ENCODE measurements at regions not wholly inside any gene's neighbourhood (a gene's known extent, or its start where the extent isn't known, plus 50 kb on each side); places are given as distances from the start of the nearest gene placed in this dataset.

- DNase-seq = no peak
These were observed 769.8 kb upstream of the NDST4 start for GRCh38 chr4:115883231-115883630.

DNA sequence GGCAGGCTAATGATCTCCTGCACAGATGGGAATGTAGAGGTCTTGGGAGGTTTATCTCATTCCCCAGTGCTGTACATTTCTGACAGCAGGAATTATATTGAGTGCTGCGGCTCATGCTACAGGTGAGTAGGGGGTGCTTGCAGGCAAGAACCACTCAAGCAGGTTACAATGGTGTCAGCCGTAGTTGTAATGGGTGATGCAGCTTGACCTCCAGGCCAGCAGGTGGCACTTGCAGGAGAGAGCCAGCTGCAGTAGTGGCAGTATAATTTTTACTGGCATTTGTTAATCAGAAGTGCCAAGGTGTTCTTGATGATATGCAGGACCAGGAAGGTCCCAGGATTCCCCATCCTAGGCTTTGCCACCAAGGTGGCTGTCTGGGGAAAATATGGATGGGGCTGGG lies 759.6 kb upstream of the NDST4 start:
- DNase-seq = no peak

- no peak for DNase-seq
These were observed 758.2 kb upstream of the NDST4 start for GRCh38 chr4:115871596-115871995.

GRCh38 chr4:115866364-115866896 lies 753.0 kb upstream of the NDST4 start:
- DNase-seq = no peak

DNA sequence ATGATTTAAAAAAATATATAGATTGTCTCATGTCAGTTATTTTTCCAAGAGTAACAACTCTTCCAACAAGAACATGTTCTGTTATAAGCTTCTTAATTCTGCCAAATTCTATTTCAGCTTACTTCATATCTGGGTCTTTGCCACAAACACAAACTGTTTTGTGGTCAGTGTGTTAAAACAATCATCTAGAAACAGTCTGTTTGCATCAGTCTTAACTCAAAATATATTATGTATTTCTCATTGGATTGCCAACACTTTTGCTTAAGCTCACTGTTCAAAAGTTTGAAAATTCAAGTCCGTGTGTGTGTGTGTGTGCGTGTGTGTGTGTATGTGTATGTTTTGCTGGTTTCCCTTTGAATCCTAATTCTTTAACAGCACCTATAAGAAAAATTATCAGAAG lies 752.3 kb upstream of the NDST4 start:
- no peak for DNase-seq

- no peak for DNase-seq
These were observed 739.3 kb upstream of the NDST4 start for GRCh38 chr4:115852767-115853091.

GRCh38 chr4:115851918-115852766 lies 738.7 kb upstream of the NDST4 start:
- DNase-seq = no peak

DNA sequence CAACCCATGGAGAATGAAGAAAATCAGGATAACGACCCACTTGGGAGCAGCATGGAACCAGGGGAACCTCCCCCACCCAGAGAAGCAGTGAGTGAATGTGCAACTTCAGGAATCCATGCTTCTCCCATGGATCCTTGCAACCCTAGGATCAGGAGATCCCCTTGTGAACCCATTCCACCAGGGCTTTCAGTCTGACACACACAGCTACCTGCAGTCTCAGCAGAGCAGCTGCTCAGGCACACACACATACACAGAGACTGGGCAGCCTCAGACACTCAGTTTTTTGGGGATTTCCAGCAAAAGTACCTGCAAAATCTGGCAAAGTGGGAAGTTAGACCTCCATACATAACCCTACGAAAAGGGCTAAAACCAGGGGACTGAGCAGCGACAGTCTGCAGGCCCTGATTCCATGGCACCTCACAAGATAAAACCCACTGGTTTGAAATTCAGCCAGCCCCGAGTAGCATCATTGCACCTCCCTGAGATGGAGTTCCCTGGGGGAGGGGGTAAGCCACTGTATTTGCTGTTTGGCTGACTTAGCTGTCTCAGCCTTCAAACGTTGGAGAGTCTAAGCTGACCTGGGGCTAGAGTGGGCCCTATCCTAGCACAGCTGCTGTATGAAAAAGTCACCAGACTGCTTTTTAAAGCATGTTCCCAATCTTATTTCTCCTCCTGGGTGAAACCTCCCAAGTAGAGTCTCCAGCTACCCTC lies 737.5 kb upstream of the NDST4 start:
- no peak for DNase-seq

GRCh38 chr4:115844180-115844579 lies 730.8 kb upstream of the NDST4 start:
- DNase-seq = no peak

DNA sequence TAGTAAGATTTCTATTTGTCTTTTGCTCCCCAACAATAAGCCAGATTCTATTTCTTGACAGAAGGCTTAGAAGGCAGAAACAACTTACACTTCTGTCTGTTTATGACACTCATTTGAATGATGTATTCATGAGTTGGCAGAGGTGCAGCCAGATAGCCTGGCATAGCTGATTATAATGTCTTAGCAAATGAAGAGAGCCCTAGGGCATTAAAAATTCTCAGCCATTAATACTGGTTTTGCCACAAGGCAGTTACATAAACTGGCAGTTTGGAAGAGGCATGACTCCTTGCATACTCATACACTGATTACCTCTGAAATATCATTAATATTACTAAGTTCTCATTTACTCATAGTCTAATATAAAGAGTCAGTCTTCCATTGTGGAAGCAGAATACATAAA lies 728.5 kb upstream of the NDST4 start:
- DNase-seq = no peak

DNA sequence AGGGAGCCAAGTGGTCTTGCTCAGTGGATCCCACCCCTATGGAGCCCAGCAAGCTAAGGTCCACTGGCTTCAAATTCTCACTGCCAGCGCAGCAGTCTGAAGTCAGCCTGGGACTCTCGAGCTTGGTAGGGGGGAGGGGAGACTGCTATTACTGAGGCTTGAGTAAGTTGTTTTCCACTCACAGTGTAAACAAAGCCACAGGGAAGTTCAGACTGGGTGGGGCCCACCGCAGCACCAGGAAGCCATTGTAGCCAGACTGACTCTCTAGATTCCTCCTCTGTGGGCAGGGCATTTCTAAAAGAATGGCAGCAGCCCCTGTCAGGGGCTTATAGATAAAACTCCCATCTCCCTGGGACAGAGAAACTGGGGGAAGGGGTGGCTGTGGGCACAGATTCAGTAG lies 721.0 kb upstream of the NDST4 start:
- DNase-seq = no peak

DNA sequence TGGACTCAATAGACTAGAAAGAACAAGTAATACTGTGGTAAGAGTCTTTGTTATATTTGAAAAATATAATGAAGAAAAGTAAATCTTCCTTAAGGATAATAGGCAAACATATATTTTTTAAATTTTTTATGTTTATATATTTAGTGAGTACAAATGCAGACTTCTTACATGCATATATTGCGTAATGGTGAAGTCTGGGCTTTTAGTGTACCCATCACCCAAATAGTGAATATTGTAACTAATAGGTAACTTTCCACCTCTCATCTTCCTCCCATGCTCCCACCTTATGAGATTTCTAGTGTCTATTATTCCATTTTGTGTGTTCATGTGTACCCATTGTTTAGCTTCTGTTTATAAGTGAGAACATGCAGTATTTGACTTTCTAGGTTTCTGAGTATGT lies 711.2 kb upstream of the NDST4 start:
- DNase-seq = no peak

DNA sequence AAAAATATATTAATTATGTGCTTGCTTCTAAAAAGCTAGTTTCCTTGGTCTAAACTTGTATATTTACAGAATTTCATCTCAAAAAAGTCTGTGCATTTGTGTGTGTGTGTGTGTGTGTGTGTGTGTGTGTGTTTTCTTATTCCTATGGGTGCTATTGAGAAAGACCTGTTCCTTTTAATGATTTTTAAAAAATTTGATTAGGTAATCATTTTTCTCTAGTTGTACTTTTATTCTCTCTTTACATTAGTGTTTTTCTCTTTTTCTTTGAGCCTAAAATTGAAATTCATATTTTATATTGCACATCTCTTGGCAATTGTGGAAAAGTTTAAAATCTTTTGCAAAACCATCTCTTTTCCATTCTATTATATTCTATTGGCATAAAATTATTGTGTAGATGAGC lies 690.4 kb upstream of the NDST4 start:
- no peak for DNase-seq

- no peak for DNase-seq
These were observed 677.4 kb upstream of the NDST4 start for GRCh38 chr4:115790812-115791211.

GRCh38 chr4:115781528-115782146 lies 668.2 kb upstream of the NDST4 start:
- no peak for DNase-seq

DNA sequence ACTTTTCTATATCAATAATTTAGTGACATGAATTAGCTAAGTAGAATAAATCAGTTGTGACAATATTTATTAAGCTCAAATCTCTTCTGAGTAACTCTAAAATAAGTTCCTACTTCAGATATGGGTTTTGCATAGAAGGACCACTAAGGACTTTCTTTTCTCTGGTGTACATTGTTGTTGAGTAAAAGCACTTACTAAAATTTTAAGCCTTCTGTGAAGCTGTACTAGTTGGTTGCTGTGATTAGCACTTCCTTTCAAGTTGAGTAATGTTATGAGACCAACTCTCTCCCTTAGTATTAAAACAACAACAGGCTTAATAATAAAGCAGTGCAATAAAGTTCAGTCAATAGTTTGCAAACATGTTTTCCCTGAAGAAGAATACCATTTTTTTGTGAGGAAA lies 667.4 kb upstream of the NDST4 start:
- DNase-seq = no peak

GRCh38 chr4:115780268-115780667 lies 666.8 kb upstream of the NDST4 start:
- no peak for DNase-seq

- DNase-seq = no peak
These were observed 656.7 kb upstream of the NDST4 start for GRCh38 chr4:115770046-115770543.

DNA sequence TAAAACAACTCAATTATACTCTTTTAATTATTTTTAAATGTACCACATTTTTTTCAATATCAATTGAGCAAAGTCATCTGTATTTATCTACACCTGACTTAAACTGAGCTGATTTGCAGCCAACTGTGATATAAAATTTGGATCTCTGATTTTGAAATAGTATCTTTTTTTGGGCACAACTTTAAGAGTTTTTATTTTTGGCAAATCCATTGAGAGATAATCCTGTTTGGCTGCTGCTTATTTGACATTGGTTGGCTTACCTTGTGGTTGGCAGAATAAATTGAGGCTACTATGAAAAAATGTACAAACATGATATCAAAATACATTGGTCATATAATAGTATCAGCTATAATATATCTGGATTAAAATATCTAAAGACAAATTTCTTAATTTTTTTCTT lies 656.0 kb upstream of the NDST4 start:
- no peak for DNase-seq

- no peak for DNase-seq
These were observed 649.6 kb upstream of the NDST4 start for GRCh38 chr4:115763051-115763450.

DNA sequence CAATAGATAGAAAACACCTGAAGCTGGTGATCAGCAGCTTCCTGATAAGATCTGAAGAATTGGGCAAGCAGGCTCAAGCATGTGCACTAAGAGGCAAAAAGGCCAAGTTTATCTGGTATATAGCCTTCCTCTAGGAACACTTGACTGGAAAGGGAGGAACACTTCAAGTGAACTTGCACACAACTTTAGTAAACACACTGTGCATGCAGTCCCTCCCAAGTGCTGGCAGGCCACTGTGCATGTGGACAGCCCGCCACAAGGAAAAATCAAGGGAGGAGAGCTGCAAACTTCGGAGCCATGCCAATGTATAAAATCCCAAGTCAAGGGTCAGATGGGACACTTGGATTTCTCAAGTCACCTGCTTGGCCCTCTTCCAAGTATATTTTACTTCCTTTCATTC lies 645.8 kb upstream of the NDST4 start:
- DNase-seq = no peak

DNA sequence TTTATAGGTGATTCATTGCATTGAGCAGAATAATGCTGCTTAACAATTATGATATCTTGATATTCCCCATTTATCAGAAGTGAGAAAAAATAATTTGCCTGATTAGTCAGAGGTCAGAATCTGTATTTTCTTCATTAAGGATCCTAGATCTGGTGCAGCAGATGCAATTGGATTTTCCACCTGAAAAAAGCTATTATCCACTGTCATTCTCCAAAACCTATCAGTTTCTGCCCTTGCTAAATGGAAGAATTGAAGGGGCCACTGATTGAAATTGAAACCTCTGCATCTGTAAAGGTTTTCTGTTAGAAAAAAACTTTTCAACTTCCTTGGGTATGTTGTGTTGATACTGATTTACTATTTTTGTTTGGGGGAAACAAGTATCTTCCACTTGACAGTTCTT lies 636.0 kb upstream of the NDST4 start:
- no peak for DNase-seq

- DNase-seq = no peak
These were observed 627.4 kb upstream of the NDST4 start for GRCh38 chr4:115740806-115741205.

DNA sequence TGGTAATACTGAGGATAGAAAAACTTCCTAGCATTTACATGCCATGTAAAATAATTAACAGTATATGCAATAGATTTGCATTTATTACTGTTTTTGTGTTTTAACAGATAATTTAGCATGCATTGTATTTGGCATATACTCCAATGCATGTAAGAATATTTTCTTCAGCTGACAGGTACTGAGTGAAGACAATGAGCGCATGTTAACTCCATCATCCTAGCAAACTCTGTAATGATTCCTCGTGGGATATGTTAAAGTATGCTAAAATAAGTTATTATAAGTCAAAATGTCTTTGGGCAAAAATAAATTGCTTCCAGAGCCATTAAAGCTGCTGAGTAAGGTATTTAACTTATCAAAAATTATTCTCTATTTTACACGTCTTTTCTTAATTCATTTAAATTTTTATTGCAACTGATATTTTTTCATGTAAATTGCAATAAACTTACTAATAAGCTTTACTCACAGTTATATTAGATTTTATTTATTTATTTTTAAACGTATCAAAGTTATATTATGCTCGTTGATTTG lies 616.4 kb upstream of the NDST4 start:
- DNase-seq = no peak

Measured in NCI-H524 treated with DMSO at 0.1 percent for 48 hours (cell line).